ENCODE measurements at regions not wholly inside any gene's neighbourhood (a gene's known extent, or its start where the extent isn't known, plus 50 kb on each side); places are given as distances from the start of the nearest gene placed in this dataset.
"Not testable (repeated sequence)": the region's sequence is repeated elsewhere in the genome, so short reads cannot be mapped to it uniquely, and the experiment has no call there.

GRCh38 chr21:19998453-19998852 is 999.8 kb upstream of the NCAM2 start:
- TF ChIP-seq POLR2A (IDR thresholded peaks at IDR 0.05; ENCODE audit: low read depth, low read length), result no peak
- no peak for DNase-seq (ENCODE audit: insufficient read length, low spot score)
- no peak for FAIRE-seq

DNA sequence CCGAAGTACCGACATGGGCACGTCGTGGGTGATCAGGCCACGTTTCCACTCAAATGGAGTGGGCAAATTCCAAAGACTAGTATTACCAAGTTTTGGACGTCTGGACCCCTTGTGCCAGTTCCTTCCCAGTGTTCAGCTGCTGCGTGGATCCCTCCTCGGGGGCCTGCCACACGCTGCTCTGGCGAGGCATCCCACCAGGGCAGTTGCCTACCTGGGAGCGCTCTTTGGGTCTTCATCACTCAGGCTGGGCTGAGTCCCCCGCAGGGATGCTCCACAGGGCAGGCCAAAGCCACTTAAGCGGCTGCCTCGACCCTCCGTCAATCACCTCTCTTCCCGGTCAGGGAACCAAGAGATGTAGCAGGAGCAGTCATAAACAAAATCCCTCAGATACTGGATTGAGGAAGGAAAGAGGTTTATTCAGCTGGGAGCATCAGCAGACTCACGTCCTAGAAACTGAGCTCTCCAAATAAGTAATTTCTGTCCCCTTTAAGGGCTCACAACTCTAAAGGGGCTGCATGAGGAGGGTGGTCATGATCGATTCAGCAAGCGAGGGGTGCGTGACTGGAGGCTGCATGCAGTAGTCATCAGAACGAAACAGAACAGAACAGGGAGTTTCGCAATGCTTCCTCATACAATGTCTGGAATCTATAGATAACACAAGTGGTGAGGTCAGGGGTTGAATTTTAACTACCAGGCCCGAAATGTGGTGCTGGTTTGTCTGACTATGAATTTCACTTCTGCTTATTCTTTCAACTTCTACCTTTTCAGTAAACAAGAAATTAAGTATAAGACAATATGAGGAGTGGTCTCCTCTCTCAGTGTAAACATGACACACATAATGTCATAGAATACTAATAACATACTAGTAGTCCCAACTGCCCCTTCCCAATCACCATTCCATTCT is 998.6 kb upstream of the NCAM2 start:
- FAIRE-seq, result no peak
- TF ChIP-seq POLR2A (IDR thresholded peaks at IDR 0.05; ENCODE audit: low read depth, low read length), result no peak
- DNase-seq (ENCODE audit: insufficient read length, low spot score), result no peak

DNA sequence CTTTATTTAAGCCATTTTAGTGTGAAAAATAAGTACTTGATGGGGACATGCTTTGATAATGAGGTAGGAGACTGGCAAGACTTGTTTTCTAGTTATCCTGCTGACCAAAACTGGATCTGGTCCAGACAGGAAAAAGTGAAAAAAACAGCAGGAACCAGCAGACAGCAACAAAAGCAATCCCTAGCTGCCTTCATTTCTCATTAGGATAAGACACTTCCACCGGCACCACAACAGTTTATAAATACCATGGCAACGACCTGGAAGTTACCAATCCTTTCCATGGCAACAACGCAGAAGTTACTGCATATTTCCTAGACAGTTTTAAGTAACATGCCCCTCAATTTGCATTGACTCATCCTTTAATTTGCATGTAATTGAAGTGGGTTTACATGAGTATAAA is 993.8 kb upstream of the NCAM2 start:
- no peak for TF ChIP-seq POLR2A (IDR thresholded peaks at IDR 0.05; ENCODE audit: low read depth, low read length)
- no peak for DNase-seq (ENCODE audit: insufficient read length, low spot score)
- FAIRE-seq, result no peak

GRCh38 chr21:20010691-20011200 is 987.5 kb upstream of the NCAM2 start:
- FAIRE-seq (no peak), DNase-seq (ENCODE audit: insufficient read length, low spot score) (no peak)
- TF ChIP-seq POLR2A (IDR thresholded peaks at IDR 0.05; ENCODE audit: low read depth, low read length), result no peak

GRCh38 chr21:20013851-20014250 is 984.4 kb upstream of the NCAM2 start:
- FAIRE-seq (no peak), DNase-seq (ENCODE audit: insufficient read length, low spot score) (no peak)
- no peak for TF ChIP-seq POLR2A (IDR thresholded peaks at IDR 0.05; ENCODE audit: low read depth, low read length)

- DNase-seq (ENCODE audit: insufficient read length, low spot score), result no peak
- no peak for FAIRE-seq
- TF ChIP-seq POLR2A (IDR thresholded peaks at IDR 0.05; ENCODE audit: low read depth, low read length), result no peak
These were observed 981.7 kb upstream of the NCAM2 start for GRCh38 chr21:20016435-20017005.

GRCh38 chr21:20020026-20020425 is 978.2 kb upstream of the NCAM2 start:
- no peak for DNase-seq (ENCODE audit: insufficient read length, low spot score)
- FAIRE-seq, result no peak
- no peak for TF ChIP-seq POLR2A (IDR thresholded peaks at IDR 0.05; ENCODE audit: low read depth, low read length)

GRCh38 chr21:20023193-20023592 is 975.0 kb upstream of the NCAM2 start:
- FAIRE-seq (no peak), DNase-seq (ENCODE audit: insufficient read length, low spot score) (no peak)
- no peak for TF ChIP-seq POLR2A (IDR thresholded peaks at IDR 0.05; ENCODE audit: low read depth, low read length)

GRCh38 chr21:20024741-20025140 is 973.5 kb upstream of the NCAM2 start:
- no peak for FAIRE-seq
- TF ChIP-seq POLR2A (IDR thresholded peaks at IDR 0.05; ENCODE audit: low read depth, low read length), result no peak
- DNase-seq (ENCODE audit: insufficient read length, low spot score), result no peak

- DNase-seq (ENCODE audit: insufficient read length, low spot score), result no peak
- no peak for TF ChIP-seq POLR2A (IDR thresholded peaks at IDR 0.05; ENCODE audit: low read depth, low read length)
These were observed 971.7 kb upstream of the NCAM2 start for GRCh38 chr21:20026543-20026942.

GRCh38 chr21:20030390-20030789 is 967.8 kb upstream of the NCAM2 start:
- DNase-seq (ENCODE audit: insufficient read length, low spot score) (no peak), FAIRE-seq (no peak)
- no peak for TF ChIP-seq POLR2A (IDR thresholded peaks at IDR 0.05; ENCODE audit: low read depth, low read length)

More at GRCh38 chr21:20026543-20026942, 971.7 kb upstream of the NCAM2 start:
- no peak for FAIRE-seq

GRCh38 chr21:20031807-20032206 is 966.4 kb upstream of the NCAM2 start:
- no peak for TF ChIP-seq POLR2A (IDR thresholded peaks at IDR 0.05; ENCODE audit: low read depth, low read length)
- FAIRE-seq (no peak), DNase-seq (ENCODE audit: insufficient read length, low spot score) (no peak)

- no peak for DNase-seq (ENCODE audit: insufficient read length, low spot score)
- TF ChIP-seq POLR2A (IDR thresholded peaks at IDR 0.05; ENCODE audit: low read depth, low read length), result no peak
- no peak for FAIRE-seq
These were observed 957.4 kb upstream of the NCAM2 start for GRCh38 chr21:20040768-20041167.

- DNase-seq (ENCODE audit: insufficient read length, low spot score), result no peak
- no peak for FAIRE-seq
- TF ChIP-seq POLR2A (IDR thresholded peaks at IDR 0.05; ENCODE audit: low read depth, low read length), result no peak
These were observed 953.0 kb upstream of the NCAM2 start for GRCh38 chr21:20045197-20045596.

DNA sequence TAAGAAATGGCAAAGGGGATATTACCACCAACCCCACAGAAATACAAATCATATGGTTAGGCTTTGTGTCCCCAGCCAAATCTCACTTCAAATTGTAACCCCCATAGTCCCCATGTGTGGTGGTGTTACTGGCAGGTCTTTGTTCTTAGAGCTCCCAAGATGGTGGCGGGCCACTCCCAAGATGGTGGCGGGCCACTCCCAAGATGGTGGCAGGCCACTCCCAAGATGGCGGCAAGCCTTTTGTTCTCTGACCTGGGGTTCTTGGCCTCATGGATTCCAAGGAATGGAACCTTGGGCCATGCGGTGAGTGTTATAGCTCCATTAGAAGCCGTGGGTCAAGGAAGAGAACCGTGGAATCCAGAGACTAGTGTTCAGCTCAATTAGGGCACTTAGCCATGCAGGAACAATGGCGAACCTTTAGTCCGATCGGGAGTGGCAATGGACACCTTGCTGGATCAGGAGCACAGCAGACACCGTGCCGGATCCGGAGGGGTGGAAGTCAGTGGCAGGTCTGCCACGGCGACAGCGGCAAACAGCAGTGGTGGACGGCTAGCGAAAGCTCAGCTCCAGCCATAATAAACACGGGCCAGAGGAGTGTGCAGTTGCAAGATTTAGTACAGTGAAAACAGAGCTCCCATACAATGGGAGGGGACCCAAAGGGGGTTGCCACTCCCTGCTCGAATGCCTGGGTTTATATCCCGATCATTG is 949.9 kb upstream of the NCAM2 start:
- not testable (repeated sequence) for DNase-seq (ENCODE audit: insufficient read length, low spot score); FAIRE-seq

All from H54 (cell line).